ENCODE measurements at regions not wholly inside any gene's neighbourhood (a gene's known extent, or its start where the extent isn't known, plus 50 kb on each side); places are given as distances from the start of the nearest gene placed in this dataset.

GRCh38 chr3:105956306-105956705 is 87.5 kb upstream of the CBLB start:
- Histone ChIP-seq H3K27me3 (ENCODE audit: insufficient read depth, low read length) (no peaks in the 10 kb centered on the region), H3K36me3 (ENCODE audit: insufficient read depth, low read length) (no peaks in the 10 kb centered on the region), H3K4me3 (ENCODE audit: low read depth, low read length, poor library complexity, severe bottlenecking) (no peak overlapping the region), H3K9ac (ENCODE audit: low read length) (no peak overlapping the region), H3K79me2 (ENCODE audit: insufficient read depth, low read length) (no peaks in the 10 kb centered on the region), H3K4me1 (ENCODE audit: insufficient read depth, low read length, severe bottlenecking) (peaks cover 15% of the 10 kb centered on the region), H3K9me2 (ENCODE audit: low read depth, low read length) (no peaks in the 10 kb centered on the region), H3K27ac (ENCODE audit: low read depth, low read length, poor library complexity, severe bottlenecking) (no peak overlapping the region), H3K9me3 (ENCODE audit: low read length) (no peaks in the 10 kb centered on the region), H2AFZ (ENCODE audit: low read length) (no peak overlapping the region), H4K20me1 (ENCODE audit: insufficient read depth, low read length) (no peaks in the 10 kb centered on the region), H3F3A (ENCODE audit: insufficient read depth, low read length) (no peaks in the 10 kb centered on the region), H3K4me2 (ENCODE audit: low read length) (no peak overlapping the region)
- TF ChIP-seq EZH2 (IDR thresholded peaks at IDR 0.05; ENCODE audit: borderline replicate concordance, low read length), result no peak
- no peak for TF ChIP-seq CTCF (IDR thresholded peaks at IDR 0.05; ENCODE audit: low read length)

- Histone ChIP-seq H3K4me1 (ENCODE audit: insufficient read depth, low read length, severe bottlenecking) (peaks cover 15% of the 10 kb centered on the region), H3F3A (ENCODE audit: insufficient read depth, low read length) (no peaks in the 10 kb centered on the region), H3K9me3 (ENCODE audit: low read length) (no peaks in the 10 kb centered on the region), H3K4me2 (ENCODE audit: low read length) (no peak overlapping the region), H3K36me3 (ENCODE audit: insufficient read depth, low read length) (no peaks in the 10 kb centered on the region), H3K79me2 (ENCODE audit: insufficient read depth, low read length) (no peaks in the 10 kb centered on the region), H3K4me3 (ENCODE audit: low read depth, low read length, poor library complexity, severe bottlenecking) (no peak overlapping the region), H3K27ac (ENCODE audit: low read depth, low read length, poor library complexity, severe bottlenecking) (no peak overlapping the region), H3K9me2 (ENCODE audit: low read depth, low read length) (no peaks in the 10 kb centered on the region), H4K20me1 (ENCODE audit: insufficient read depth, low read length) (no peaks in the 10 kb centered on the region), H3K27me3 (ENCODE audit: insufficient read depth, low read length) (no peaks in the 10 kb centered on the region), H2AFZ (ENCODE audit: low read length) (no peak overlapping the region), H3K9ac (ENCODE audit: low read length) (no peak overlapping the region)
- TF ChIP-seq EZH2 (IDR thresholded peaks at IDR 0.05; ENCODE audit: borderline replicate concordance, low read length) (no peak), CTCF (IDR thresholded peaks at IDR 0.05; ENCODE audit: low read length) (no peak)
Observed at GRCh38 chr3:105957722-105958121, 88.9 kb upstream of the CBLB start.

- Histone ChIP-seq H3F3A (ENCODE audit: insufficient read depth, low read length) (no peaks in the 10 kb centered on the region), H4K20me1 (ENCODE audit: insufficient read depth, low read length) (no peaks in the 10 kb centered on the region), H2AFZ (ENCODE audit: low read length) (peak overlapping the region; percentile 85; the same call in 1 of the 2 replicates), H3K9me2 (ENCODE audit: low read depth, low read length) (no peaks in the 10 kb centered on the region), H3K36me3 (ENCODE audit: insufficient read depth, low read length) (no peaks in the 10 kb centered on the region), H3K4me2 (ENCODE audit: low read length) (no peak overlapping the region), H3K9ac (ENCODE audit: low read length) (no peak overlapping the region), H3K9me3 (ENCODE audit: low read length) (no peaks in the 10 kb centered on the region), H3K4me1 (ENCODE audit: insufficient read depth, low read length, severe bottlenecking) (peaks cover 15% of the 10 kb centered on the region), H3K79me2 (ENCODE audit: insufficient read depth, low read length) (no peaks in the 10 kb centered on the region), H3K4me3 (ENCODE audit: low read depth, low read length, poor library complexity, severe bottlenecking) (no peak overlapping the region), H3K27me3 (ENCODE audit: insufficient read depth, low read length) (no peaks in the 10 kb centered on the region), H3K27ac (ENCODE audit: low read depth, low read length, poor library complexity, severe bottlenecking) (no peak overlapping the region)
- TF ChIP-seq EZH2 (IDR thresholded peaks at IDR 0.05; ENCODE audit: borderline replicate concordance, low read length) (no peak), CTCF (IDR thresholded peaks at IDR 0.05; ENCODE audit: low read length) (no peak)
Observed at GRCh38 chr3:105958237-105959000, 89.6 kb upstream of the CBLB start.

Data from OCI-LY1 (cell line).